IMR-90 (cell line): ENCODE measurements at regions not wholly inside any gene's neighbourhood (a gene's known extent, or its start where the extent isn't known, plus 50 kb on each side); places are given as distances from the start of the nearest gene placed in this dataset.
A peak's percentile ranks its signal among the peaks of the same experiment; 100 is the strongest.

Source experiments
- ATAC-seq: fragments of 200-7000 bp; cut with Tn5 transposase; 2 replicates; pipeline ENCODE4 v1.9.1; 2020; ENCODE audit warnings: low read depth, mild to moderate bottlenecking, moderate library complexity
- BruUV-seq: library from RNA; stranded (reverse); fragments of 400-500 nt; replicated peaks from 2 replicates; lab custom pipeline; 2021; lab: Mats Ljungman, UMichigan
- CTCF ChIA-PET: fragments of 300-600 bp; formaldehyde crosslinking; extraction: SDS; loops from one replicate; lab custom pipeline; 2021; ENCODE audit warnings: antibody characterized with exemption; lab: Yijun Ruan, JAX
- POLR2A ChIA-PET: fragments of 300-600 bp; sonication (Branson Sonifier 250); formaldehyde crosslinking; loops from one replicate; lab custom pipeline; 2022; ENCODE audit warnings: antibody characterized with exemption; ENCODE audit not compliant: unreplicated experiment; lab: Charles Lee
- DNase-seq: peaks from one replicate; pipeline ENCODE4 v3.0.0; 2013
- H2AFZ ChIP-seq: replicated peaks from 2 replicates; pipeline ENCODE3; 2013; ENCODE audit warnings: low read length, mild to moderate bottlenecking; ENCODE audit not compliant: poor library complexity
- H2AK5ac ChIP-seq: 2 replicates; pipeline ENCODE4 v1.6.1; 2013; ENCODE audit warnings: low read depth, low read length, inconsistent platforms
- H2AK9ac ChIP-seq: replicated peaks from 2 replicates; pipeline ENCODE3; 2013; ENCODE audit warnings: mild to moderate bottlenecking, low read depth, low read length, moderate library complexity; ENCODE audit not compliant: poor library complexity
- H2BK120ac ChIP-seq: 2 replicates; pipeline ENCODE4 v1.6.1; 2013; ENCODE audit warnings: low read depth, low read length, inconsistent platforms
- H2BK15ac ChIP-seq: 3 replicates; pipeline ENCODE4 v1.6.1; 2013; ENCODE audit warnings: low read depth, low read length, inconsistent platforms
- H2BK20ac ChIP-seq: 2 replicates; pipeline ENCODE4 v1.6.1; 2013; ENCODE audit warnings: low read depth, mild to moderate bottlenecking, inconsistent platforms, low read length, moderate library complexity
- H2BK5ac ChIP-seq: 2 replicates; pipeline ENCODE4 v1.6.1; 2013; ENCODE audit warnings: mild to moderate bottlenecking, low read depth, low read length, inconsistent platforms; ENCODE audit not compliant: poor library complexity, severe bottlenecking
- H3K14ac ChIP-seq: replicated peaks from 2 replicates; pipeline ENCODE4 v1.6.1; 2013; ENCODE audit warnings: low read depth, low read length, inconsistent platforms
- H3K18ac ChIP-seq: 2 replicates; pipeline ENCODE4 v1.6.1; 2013; ENCODE audit warnings: low read depth, low read length, control low read depth
- H3K23ac ChIP-seq: 2 replicates; pipeline ENCODE4 v1.6.1; 2013; ENCODE audit warnings: low read depth, low read length, inconsistent platforms
- H3K27ac ChIP-seq: 2 replicates; pipeline ENCODE4 v1.5.1; 2013; ENCODE audit warnings: mild to moderate bottlenecking, control low read depth, low read length; ENCODE audit not compliant: insufficient read depth
- H3K27me3 ChIP-seq: 2 replicates; pipeline ENCODE4 v1.6.1; 2013; ENCODE audit warnings: low read length; ENCODE audit not compliant: control insufficient read depth, insufficient read depth
- H3K36me3 ChIP-seq: 2 replicates; pipeline ENCODE4 v1.6.1; 2013; ENCODE audit warnings: low read length, mixed read lengths; ENCODE audit not compliant: control insufficient read depth, insufficient read depth
- H3K4ac ChIP-seq: 2 replicates; pipeline ENCODE4 v1.6.1; 2013; ENCODE audit warnings: low read depth, low read length, inconsistent platforms
- H3K4me1 ChIP-seq: 2 replicates; pipeline ENCODE4 v1.6.1; 2013; ENCODE audit warnings: low read length, mixed read lengths; ENCODE audit not compliant: control insufficient read depth, insufficient read depth
- H3K4me2 ChIP-seq: 2 replicates; pipeline ENCODE4 v1.6.1; 2013; ENCODE audit warnings: low read depth, mild to moderate bottlenecking, control low read depth, low read length, moderate library complexity
- H3K4me3 ChIP-seq: 2 replicates; pipeline ENCODE4 v1.5.1; 2013; ENCODE audit warnings: low read depth, mild to moderate bottlenecking, control low read depth, low read length, moderate library complexity; ENCODE audit not compliant: insufficient read depth
- H3K56ac ChIP-seq: 2 replicates; pipeline ENCODE4 v1.6.1; 2013; ENCODE audit warnings: low read length, inconsistent platforms; ENCODE audit not compliant: insufficient read depth; ENCODE audit errors: extremely low read depth
- H3K79me1 ChIP-seq, 2 experiments: 2 replicates each; pipeline ENCODE4 v1.6.1; 2013; ENCODE audit warnings: low read length in 2 of 2, inconsistent platforms in 1 of 2, low read depth in 1 of 2
- H3K9ac ChIP-seq: 2 replicates; pipeline ENCODE4 v1.6.1; 2013; ENCODE audit warnings: low read depth, low read length, control low read depth
- H3K9me1 ChIP-seq: 2 replicates; pipeline ENCODE4 v1.6.1; 2013; ENCODE audit warnings: low read length, inconsistent platforms; ENCODE audit not compliant: insufficient read depth
- H3K9me3 ChIP-seq: 2 replicates; pipeline ENCODE4 v1.6.1; 2013; ENCODE audit warnings: low read length; ENCODE audit not compliant: control insufficient read depth, insufficient read depth
- H4K20me1 ChIP-seq: 2 replicates; pipeline ENCODE4 v1.6.1; 2013; ENCODE audit warnings: low read length, inconsistent platforms; ENCODE audit not compliant: insufficient read depth
- H4K5ac ChIP-seq: 2 replicates; pipeline ENCODE4 v1.6.1; 2013; ENCODE audit warnings: mild to moderate bottlenecking, low read depth, low read length, control low read depth
- H4K8ac ChIP-seq, 2 experiments: 2 replicates each; pipeline ENCODE4 v1.6.1; 2013; ENCODE audit warnings: low read depth in 2 of 2, low read length in 2 of 2, control low read depth in 1 of 2, inconsistent platforms in 1 of 2
- H4K91ac ChIP-seq: 2 replicates; pipeline ENCODE4 v1.6.1; 2013; ENCODE audit warnings: low read depth, low read length, inconsistent platforms; ENCODE audit not compliant: insufficient read depth
- RCOR1 ChIP-seq: IDR thresholded peaks from 2 replicates; pipeline ENCODE4 v1.6.1; 2012; ENCODE audit warnings: mild to moderate bottlenecking, low read length, improper control_type of control experiment; ENCODE audit not compliant: insufficient replicate concordance
- WGBS, 2 experiments: methylation state at CpG; one replicate each; pipeline versions ENCODE4 v1.1.5 to v1.1.7; 2013; ENCODE audit warnings: missing lambda C conversion rate in 2 of 2; ENCODE audit not compliant: insufficient read length in 1 of 2; ENCODE audit errors: extremely low coverage in 2 of 2; 5-methylcytosine and 5-hydroxymethylcytosine counted together
- dilution Hi-C: fragments of 300-500 bp; cut with HindIII; formaldehyde crosslinking; loops from one replicate; pipeline ENCODE4 v1.14.3; 2018; ENCODE audit warnings: low sequenced_read_pairs; ENCODE audit not compliant: unreplicated experiment
- in situ Hi-C: fragments of 300-500 bp; cut with MboI; formaldehyde crosslinking; loops from 3 replicates; pipeline ENCODE4 v1.14.3; 2019; ENCODE audit warnings: low sequenced_read_pairs, inconsistent platforms, mixed read lengths
- intact Hi-C: fragments of 100-400 bp; cut with micrococcal nuclease; formaldehyde crosslinking; loops from 2 replicates; pipeline ENCODE4 v1.10.0; 2022
- TF ChIP-seq, protein P1 (sequence below): conservative IDR thresholded peaks from 2 replicates; pipeline ENCODE4 v1.5.1; 2012; ENCODE audit warnings: mild to moderate bottlenecking, low read depth, low read length, improper control_type of control experiment

- Histone ChIP-seq H2BK20ac (peak overlapping the region; percentile 88; the same call in 1 of the 2 replicates), H3K9ac (no peak overlapping the region), H2AFZ (no peak overlapping the region), H3K56ac (no peak overlapping the region), H3K27ac (no peak overlapping the region), H2AK5ac (peak overlapping the region; percentile 31; the same call in 1 of the 2 replicates), H4K91ac (peak overlapping the region; percentile 59; the same call in 1 of the 2 replicates), H3K18ac (no peak overlapping the region), H4K20me1 (no peaks in the 10 kb centered on the region), H3K9me3 (no peaks in the 10 kb centered on the region), H3K4me2 (no peak overlapping the region), H2BK5ac (no peak overlapping the region), H3K4me3 (no peak overlapping the region), H3K27me3 (no peaks in the 10 kb centered on the region), H3K4ac (peak overlapping the region; percentile 79), H4K8ac (peak overlapping the region in 1 of 2 experiments; percentile 37; a peak in 1 of 4 replicates), H3K14ac (0 out of 2 replicates have a peak overlapping the region, but pooled peaks have one; percentile 31), H3K79me1 (no peaks in the 10 kb centered on the region), H3K23ac (no peak overlapping the region), H4K5ac (no peak overlapping the region), H2BK120ac (peak overlapping the region; percentile 72; the same call in 1 of the 2 replicates), H3K9me1 (peaks cover 7% of the 10 kb centered on the region), H2BK15ac (peak overlapping the region; percentile 42; the same call in 1 of the 3 replicates), H3K36me3 (no peaks in the 10 kb centered on the region), H3K4me1 (peaks cover 11% of the 10 kb centered on the region), H2AK9ac (no peak overlapping the region)
- WGBS, 2 experiments: 95% methylated on average over 2 of the region's 7 CpGs; no CpG with 5 or more reads in 1 of the 2 experiments
- DNase-seq (no peak), ATAC-seq (no peak)
- in situ Hi-C loops: no loop called here
- CTCF ChIA-PET: no interaction called here
- POLR2A ChIA-PET: no interaction called here
- dilution Hi-C loops: no loop called here
- intact Hi-C loops: no loop called here
- TF ChIP-seq, protein P1, sequence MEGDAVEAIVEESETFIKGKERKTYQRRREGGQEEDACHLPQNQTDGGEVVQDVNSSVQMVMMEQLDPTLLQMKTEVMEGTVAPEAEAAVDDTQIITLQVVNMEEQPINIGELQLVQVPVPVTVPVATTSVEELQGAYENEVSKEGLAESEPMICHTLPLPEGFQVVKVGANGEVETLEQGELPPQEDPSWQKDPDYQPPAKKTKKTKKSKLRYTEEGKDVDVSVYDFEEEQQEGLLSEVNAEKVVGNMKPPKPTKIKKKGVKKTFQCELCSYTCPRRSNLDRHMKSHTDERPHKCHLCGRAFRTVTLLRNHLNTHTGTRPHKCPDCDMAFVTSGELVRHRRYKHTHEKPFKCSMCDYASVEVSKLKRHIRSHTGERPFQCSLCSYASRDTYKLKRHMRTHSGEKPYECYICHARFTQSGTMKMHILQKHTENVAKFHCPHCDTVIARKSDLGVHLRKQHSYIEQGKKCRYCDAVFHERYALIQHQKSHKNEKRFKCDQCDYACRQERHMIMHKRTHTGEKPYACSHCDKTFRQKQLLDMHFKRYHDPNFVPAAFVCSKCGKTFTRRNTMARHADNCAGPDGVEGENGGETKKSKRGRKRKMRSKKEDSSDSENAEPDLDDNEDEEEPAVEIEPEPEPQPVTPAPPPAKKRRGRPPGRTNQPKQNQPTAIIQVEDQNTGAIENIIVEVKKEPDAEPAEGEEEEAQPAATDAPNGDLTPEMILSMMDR: no peak
- no peak for TF ChIP-seq RCOR1
- no TSS peak for BruUV-seq
Observed at GRCh38 chr6:118745156-118745555, 93.8 kb upstream of the CEP85L start.
